ENCODE measurements at regions not wholly inside any gene's neighbourhood (a gene's known extent, or its start where the extent isn't known, plus 50 kb on each side); places are given as distances from the start of the nearest gene placed in this dataset.

GRCh38 chr9:36763778-36764177, 191.1 kb downstream of the MELK start:
- DNase-seq (ENCODE audit: low read depth in 2 of 2) = no peak

GRCh38 chr9:36764364-36765076, 191.8 kb downstream of the MELK start:
- DNase-seq (ENCODE audit: low read depth in 2 of 2) = no peak

GRCh38 chr9:36765077-36765390, 192.3 kb downstream of the MELK start:
- DNase-seq (ENCODE audit: low read depth in 2 of 2) = no peak

GRCh38 chr9:36765468-36766341, 193.0 kb downstream of the MELK start:
- peak; percentile 79 to 87 for DNase-seq (ENCODE audit: low read depth in 2 of 2)

GRCh38 chr9:36768677-36769076, 196.0 kb downstream of the MELK start:
- no peak for DNase-seq (ENCODE audit: low read depth in 2 of 2)

DNA sequence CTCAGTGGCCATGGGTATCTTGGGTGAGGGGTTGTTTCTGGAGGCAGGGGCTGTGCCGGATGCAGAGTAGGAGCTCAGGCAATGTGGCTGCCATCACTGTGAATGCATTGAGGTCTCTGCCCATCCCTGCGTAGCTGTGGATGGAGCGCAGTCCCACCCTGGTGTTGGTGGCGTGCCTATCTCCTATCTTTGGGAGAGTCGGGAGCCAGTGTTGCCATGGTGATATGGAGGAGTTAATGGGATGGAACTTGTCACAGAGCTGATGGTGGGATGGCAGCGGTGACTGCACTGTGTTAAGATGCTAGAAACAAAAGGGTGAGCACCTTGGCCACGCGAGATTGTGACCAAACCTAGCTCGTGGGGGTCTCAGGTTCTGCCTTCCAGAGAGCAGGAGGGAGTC, 197.3 kb downstream of the MELK start:
- DNase-seq (ENCODE audit: low read depth in 2 of 2) = no peak

DNA sequence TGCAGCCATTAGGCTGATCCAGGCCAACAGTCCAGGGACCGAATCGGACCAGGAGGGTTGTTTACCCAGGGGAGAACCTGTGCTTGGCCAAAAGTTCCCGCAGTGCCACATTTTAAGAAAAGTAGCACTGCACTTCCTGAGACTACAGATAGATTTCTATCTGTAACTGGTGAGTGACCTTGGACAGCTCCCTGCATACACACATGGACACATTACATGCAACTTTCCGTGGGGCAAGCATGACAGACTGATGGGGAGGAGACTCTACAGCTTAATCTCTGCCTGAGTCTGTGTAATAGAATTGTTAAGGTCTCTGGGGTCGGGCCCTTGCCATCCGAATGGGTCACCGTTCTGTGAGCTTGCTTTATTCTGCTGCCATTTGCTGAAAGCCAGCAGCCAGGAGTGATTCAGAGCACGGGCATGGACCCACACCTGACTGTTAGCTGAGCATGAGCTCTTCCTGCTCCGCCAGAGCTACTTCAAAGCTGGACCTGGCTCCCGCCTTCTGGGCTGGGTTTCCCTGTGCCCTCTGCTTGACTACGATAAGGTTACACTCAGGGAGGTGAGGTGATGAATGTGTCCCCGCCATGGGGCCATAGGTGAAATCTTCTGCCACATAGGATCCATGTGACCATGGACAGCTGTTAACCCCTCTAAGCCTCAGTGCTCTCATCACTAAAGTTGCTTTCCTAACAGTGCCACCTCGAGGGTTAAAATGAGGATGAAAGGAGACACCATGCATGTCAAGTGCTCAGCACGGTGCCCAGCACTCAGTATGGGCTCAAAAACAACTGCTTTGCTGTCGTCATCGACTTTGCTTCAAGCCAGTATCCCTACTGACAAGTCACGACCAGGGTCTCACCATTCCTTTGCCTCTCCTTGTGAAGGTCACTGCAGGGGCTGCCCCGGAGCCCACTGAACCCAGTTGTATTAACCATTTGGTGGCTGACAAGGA, 200.0 kb downstream of the MELK start:
- no peak for DNase-seq (ENCODE audit: low read depth in 2 of 2)

GRCh38 chr9:36778682-36779081, 206.0 kb downstream of the MELK start:
- DNase-seq (ENCODE audit: low read depth in 2 of 2) = no peak

GRCh38 chr9:36779582-36779981, 206.9 kb downstream of the MELK start:
- DNase-seq (ENCODE audit: low read depth in 2 of 2) = no peak

DNA sequence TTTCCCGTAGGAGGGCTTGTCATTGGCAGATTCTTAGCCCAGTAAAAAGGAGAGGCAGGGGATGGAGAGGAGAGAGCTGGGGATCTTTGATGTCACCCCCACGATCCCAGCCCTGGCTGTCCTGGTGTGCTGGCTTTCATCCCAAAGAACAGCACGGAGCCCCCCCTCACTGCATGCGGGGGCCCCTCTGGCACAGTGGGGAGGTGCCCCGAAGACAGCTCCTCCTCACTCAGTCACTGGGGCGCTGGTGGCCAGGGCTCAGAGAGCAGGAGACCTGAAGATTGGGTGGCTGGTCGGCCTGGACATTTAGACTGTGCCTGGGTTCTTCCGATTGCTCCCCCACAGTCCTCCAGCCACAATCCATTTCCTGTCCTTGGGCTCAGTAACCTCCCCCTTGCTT, 207.5 kb downstream of the MELK start:
- no peak for DNase-seq (ENCODE audit: low read depth in 2 of 2)

- DNase-seq (ENCODE audit: low read depth in 2 of 2) = no peak
Observed at GRCh38 chr9:36781533-36781932, 208.8 kb downstream of the MELK start.
